ENCODE measurements at regions not wholly inside any gene's neighbourhood (a gene's known extent, or its start where the extent isn't known, plus 50 kb on each side); places are given as distances from the start of the nearest gene placed in this dataset.

DNA sequence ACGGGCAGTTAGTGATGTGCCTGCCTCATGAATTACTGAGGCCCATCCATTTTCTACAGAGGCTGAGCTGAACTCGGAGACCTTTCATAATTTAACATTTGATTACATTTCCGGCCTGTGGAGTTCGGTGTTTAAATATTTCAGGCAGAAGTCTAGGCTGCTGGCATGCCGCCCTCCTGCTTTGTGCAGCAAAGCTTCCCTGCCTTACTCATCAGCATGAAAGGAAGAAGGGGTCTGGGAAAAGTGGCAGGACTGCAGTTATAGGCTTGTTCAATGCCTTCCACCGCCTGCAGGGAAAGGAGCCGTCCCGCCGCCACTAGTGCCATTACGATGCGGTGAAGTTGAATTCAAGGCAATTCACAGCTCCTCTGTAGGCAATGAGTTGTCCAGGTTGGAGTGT is 527.9 kb downstream of the NPHP4 start:
- no peak for DNase-seq (ENCODE audit: low read depth)
- TF ChIP-seq, protein P1, sequence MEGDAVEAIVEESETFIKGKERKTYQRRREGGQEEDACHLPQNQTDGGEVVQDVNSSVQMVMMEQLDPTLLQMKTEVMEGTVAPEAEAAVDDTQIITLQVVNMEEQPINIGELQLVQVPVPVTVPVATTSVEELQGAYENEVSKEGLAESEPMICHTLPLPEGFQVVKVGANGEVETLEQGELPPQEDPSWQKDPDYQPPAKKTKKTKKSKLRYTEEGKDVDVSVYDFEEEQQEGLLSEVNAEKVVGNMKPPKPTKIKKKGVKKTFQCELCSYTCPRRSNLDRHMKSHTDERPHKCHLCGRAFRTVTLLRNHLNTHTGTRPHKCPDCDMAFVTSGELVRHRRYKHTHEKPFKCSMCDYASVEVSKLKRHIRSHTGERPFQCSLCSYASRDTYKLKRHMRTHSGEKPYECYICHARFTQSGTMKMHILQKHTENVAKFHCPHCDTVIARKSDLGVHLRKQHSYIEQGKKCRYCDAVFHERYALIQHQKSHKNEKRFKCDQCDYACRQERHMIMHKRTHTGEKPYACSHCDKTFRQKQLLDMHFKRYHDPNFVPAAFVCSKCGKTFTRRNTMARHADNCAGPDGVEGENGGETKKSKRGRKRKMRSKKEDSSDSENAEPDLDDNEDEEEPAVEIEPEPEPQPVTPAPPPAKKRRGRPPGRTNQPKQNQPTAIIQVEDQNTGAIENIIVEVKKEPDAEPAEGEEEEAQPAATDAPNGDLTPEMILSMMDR (conservative IDR thresholded peaks at IDR 0.05; ENCODE audit: low read length) = no peak
- no peak overlapping the region for H3K4me3 ChIP-seq (ENCODE audit: low read length)

DNA sequence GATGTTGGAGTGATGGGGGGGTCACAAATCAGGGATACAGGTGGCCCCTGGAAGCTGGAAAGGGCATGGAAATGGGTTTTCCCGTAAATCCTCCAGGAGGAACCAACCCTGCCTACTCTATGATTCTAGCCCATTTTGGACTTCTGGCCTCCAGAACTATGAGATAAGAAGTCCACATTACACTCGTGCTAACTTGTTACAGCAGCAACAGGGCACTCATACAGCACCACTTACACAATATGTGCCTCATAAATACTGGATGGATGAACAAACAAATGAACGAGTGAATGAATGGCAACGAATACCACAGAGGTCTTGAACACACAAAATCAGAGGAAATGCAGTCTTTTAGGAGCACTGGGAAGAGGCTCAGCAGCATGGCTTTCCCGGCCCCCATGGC is 531.3 kb downstream of the NPHP4 start:
- TF ChIP-seq, protein P1 (conservative IDR thresholded peaks at IDR 0.05; ENCODE audit: low read length) = no peak
- no peak overlapping the region for H3K4me3 ChIP-seq (ENCODE audit: low read length)
- no peak for DNase-seq (ENCODE audit: low read depth)

DNA sequence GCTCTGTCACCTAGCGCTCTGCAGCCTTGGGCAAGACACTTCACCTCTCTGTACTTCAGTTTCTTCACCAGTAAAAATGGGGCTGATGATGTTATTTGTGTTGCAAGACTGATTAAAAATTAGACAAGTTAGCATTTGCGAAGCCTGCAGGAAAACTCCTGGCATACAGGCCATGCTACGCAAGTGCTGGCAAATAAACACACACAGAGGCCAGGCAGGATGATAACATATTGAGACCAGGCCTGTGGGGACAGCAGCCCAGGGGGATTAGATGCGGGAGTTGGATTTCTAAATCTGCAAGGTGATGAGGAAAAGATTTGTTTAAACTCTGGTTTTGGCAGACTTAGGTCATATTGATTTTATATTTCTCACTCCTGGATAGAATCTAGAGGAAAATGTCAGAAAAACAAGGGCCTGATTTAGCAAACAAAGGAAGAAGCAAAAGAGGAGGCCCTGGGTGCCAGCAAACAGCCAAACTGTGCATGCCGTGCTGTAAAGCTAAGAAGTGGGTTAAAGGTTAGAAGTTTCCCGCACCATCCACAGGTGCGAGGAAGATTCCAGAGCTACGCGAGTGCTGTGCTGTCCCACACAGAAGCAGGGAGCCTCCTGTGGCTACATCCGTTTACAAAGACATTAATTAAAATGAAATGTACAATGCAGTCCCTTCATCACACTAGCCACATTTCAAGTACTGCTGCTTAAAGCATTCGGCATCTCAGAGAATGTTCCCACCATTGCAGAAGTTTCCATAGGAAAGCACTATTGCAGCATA is 532.2 kb downstream of the NPHP4 start:
- H3K4me3 ChIP-seq (ENCODE audit: low read length) = no peak overlapping the region
- DNase-seq (ENCODE audit: low read depth) = no peak
- TF ChIP-seq, protein P1 (conservative IDR thresholded peaks at IDR 0.05; ENCODE audit: low read length) = no peak

DNA sequence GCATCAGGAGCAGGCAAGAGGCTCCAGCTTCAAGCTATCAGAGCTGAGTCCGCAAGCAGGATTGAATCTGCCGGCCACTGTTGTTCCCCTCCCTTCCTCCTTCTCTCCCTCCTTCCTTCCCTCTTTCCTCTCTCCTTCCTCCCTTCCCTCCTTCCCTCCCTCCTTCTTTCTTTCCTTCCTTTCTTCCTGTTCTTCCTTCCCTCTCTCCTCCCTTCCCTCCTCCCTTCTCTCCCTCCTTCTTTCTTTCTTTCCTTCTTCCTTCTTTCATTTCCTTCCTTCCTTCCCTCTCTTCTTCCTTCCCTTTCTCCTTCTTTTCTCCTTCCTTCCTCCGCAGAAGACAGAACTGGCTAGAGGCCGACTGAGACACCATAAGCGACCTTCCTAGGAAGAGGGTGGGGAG is 534.0 kb downstream of the NPHP4 start:
- TF ChIP-seq, protein P1 (conservative IDR thresholded peaks at IDR 0.05; ENCODE audit: low read length) = no peak
- no peak overlapping the region for H3K4me3 ChIP-seq (ENCODE audit: low read length)
- DNase-seq (ENCODE audit: low read depth) = no peak

DNA sequence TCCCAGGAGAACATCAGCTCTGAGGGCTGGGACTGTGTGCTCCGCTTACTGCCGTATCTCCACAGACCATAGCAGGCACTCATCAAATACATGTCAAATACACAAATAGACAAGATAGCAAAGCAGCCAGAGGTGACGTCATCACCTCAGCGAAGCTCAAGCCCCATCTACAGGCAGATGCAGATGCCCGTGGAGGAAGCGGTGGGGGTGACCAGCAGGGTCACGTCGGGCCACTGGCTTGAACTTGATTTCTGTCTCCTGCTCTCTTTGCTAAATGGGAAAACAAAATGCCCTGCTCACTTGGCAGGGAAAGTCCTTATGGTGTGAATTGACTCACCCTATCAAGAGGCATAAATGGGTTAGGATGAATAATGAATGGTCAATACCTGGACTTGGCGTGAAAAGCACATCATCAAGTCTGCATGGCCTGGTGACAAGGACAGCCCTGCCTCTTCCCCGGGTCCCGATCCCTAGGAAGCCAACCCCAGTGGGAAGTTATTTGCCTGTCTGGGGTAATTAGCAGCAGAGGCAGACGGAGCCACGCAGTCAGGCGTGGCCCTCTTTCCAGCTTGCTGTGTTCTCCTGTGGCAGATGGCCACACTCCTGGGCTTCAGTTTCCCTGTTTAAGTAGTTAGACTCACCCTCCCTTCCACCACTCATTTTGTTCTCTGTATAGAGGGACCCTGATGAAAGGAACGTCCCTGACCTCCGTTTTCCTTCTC is 536.0 kb downstream of the NPHP4 start:
- TF ChIP-seq, protein P1 (conservative IDR thresholded peaks at IDR 0.05; ENCODE audit: low read length) = no peak
- no peak overlapping the region for H3K4me3 ChIP-seq (ENCODE audit: low read length)
- no peak for DNase-seq (ENCODE audit: low read depth)

DNA sequence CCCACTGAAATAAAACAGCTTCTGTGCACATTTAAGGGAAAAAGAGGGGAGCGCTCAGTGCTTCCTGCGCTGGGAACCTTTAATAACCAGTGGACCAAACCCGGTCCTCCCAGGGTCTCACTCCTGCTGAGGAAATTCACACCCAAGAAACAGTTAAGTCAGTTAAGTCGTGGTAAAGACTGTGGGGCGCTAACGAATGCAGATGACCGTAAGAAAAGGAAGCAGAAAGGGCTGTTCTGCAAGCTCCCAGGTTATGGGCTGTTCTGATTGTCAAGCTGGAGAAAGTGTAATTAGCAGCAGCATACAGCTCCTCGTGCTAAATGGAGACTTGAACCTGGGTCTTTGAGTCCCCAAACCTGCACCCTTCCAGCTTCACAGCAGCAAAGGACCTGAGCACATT is 536.6 kb downstream of the NPHP4 start:
- DNase-seq (ENCODE audit: low read depth) = no peak
- H3K4me3 ChIP-seq (ENCODE audit: low read length) = no peak overlapping the region
- TF ChIP-seq, protein P1 (conservative IDR thresholded peaks at IDR 0.05; ENCODE audit: low read length) = no peak

DNA sequence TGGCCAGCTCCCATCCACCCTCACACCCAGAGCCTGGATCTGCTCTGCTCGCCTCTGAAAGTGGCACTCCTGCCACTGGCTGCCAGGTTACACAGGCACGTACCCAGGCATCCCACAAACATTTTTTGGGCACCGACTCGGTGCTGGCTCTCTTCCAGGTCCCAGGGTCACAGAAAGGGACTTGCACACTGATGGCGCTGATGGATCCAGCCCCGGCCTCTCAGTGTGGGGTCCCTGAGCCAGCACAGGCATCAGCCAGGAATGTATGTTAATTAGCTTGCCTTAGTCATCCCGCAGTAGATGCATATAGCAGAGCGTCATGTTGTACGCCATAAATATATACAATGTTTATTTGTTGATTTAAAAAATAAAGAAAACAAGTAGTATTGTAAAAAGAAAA is 537.2 kb downstream of the NPHP4 start:
- TF ChIP-seq, protein P1 (conservative IDR thresholded peaks at IDR 0.05; ENCODE audit: low read length) = no peak
- H3K4me3 ChIP-seq (ENCODE audit: low read length) = no peak overlapping the region
- DNase-seq (ENCODE audit: low read depth) = no peak
